Natural killer cell (primary cell): ENCODE measurements at regions not wholly inside any gene's neighbourhood (a gene's known extent, or its start where the extent isn't known, plus 50 kb on each side); places are given as distances from the start of the nearest gene placed in this dataset.

Experiments used
- ATAC-seq, 3 donors: fragments of 150-1000 bp in 2 of 3; fragments of 200-7000 bp in 1 of 3; cut with Tn5 transposase; 1 replicate in 1 of 3; 2 replicates in 2 of 3; pipeline ENCODE4 v1.10.0; 2021; ENCODE audit warnings: mild to moderate bottlenecking in 2 of 3, moderate library complexity in 2 of 3
- DNase-seq, 2 donors: peaks; one replicate each; pipeline versions ENCODE4 v3.0.0 to v3.0.0-alpha.2; 2013 to 2021; ENCODE audit warnings: mixed read lengths in 1 of 2
- H3K27ac ChIP-seq: one replicate; pipeline ENCODE4 v1.5.1; 2013; ENCODE audit warnings: mild to moderate bottlenecking, low read length
- H3K27me3 ChIP-seq: one replicate; pipeline ENCODE4 v1.6.1; 2013; ENCODE audit warnings: low read length; ENCODE audit not compliant: control insufficient read depth, insufficient read depth
- H3K36me3 ChIP-seq: one replicate; pipeline ENCODE4 v1.6.1; 2013; ENCODE audit warnings: low read length; ENCODE audit not compliant: control insufficient read depth, insufficient read depth
- H3K4me1 ChIP-seq: one replicate; pipeline ENCODE4 v1.6.1; 2013; ENCODE audit warnings: low read length; ENCODE audit not compliant: control insufficient read depth, insufficient read depth
- H3K4me3 ChIP-seq: one replicate; pipeline ENCODE4 v1.5.1; 2013; ENCODE audit warnings: low read length
- H3K9me3 ChIP-seq: one replicate; pipeline ENCODE4 v1.6.1; 2013; ENCODE audit warnings: low read length; ENCODE audit not compliant: control insufficient read depth, insufficient read depth
- H3K27ac Mint-ChIP-seq, 2 donors: one replicate each; pipeline ENCODE4 v1.8.0; 2022; ENCODE audit warnings: mild to moderate bottlenecking in 2 of 2, mixed read lengths in 2 of 2, moderate library complexity in 1 of 2
- H3K27me3 Mint-ChIP-seq, 2 donors: one replicate each; pipeline ENCODE4 v1.8.0; 2022; ENCODE audit warnings: low read depth in 2 of 2, mixed read lengths in 2 of 2
- H3K36me3 Mint-ChIP-seq: one replicate; pipeline ENCODE4 v1.8.0; 2022; ENCODE audit warnings: mixed read lengths
- H3K4me1 Mint-ChIP-seq, 2 donors: one replicate each; pipeline ENCODE4 v1.8.0; 2022; ENCODE audit warnings: mixed read lengths in 2 of 2
- H3K4me3 Mint-ChIP-seq: one replicate; pipeline ENCODE4 v1.8.0; 2022; ENCODE audit warnings: mild to moderate bottlenecking, moderate library complexity, mixed read lengths
- H3K9me3 Mint-ChIP-seq, 2 donors: one replicate each; pipeline ENCODE4 v1.8.0; 2022; ENCODE audit warnings: mixed read lengths in 2 of 2
- WGBS: methylation state at CpG from one replicate; pipeline ENCODE4 v1.1.7; 2013; ENCODE audit warnings: missing lambda C conversion rate; ENCODE audit not compliant: insufficient coverage; 5-methylcytosine and 5-hydroxymethylcytosine counted together
- intact Hi-C: fragments of 100-400 bp; cut with micrococcal nuclease; formaldehyde crosslinking; loops from one replicate; pipeline ENCODE4 v1.14.2; 2022
- TF ChIP-seq, protein P1 (sequence below): fragments of 200-600 bp; IDR thresholded peaks from one replicate; pipeline ENCODE4 v1.8.0; 2022; ENCODE audit warnings: antibody characterized with exemption

DNA sequence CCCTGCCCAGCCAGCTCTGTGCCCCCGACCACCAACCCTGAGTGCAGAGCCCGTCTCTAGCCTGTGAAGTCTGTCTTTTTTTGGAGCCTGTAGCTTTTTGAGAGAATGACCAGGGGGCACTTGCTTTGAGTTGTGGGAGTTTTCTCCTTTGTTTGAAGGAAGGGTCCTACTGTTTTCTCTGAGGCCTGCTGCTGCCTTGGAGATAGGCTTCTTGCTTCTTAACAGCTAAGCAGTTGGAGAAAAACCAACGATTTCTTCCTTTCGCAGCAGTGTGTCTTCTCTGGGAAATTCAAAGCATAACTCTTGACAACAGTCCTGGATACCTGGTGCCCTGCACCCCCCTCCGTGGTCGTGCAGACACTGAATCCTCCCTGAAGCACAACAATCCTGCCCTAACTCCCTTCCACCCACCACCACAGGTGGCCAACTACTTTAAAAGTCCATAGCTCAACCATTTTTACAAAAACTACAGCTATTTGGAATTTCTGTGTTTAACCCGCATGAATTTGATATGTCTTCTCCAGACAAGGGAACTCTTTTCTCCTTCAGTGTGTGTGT lies 61.0 kb downstream of the FAM50B start:
- TF ChIP-seq, protein P1, sequence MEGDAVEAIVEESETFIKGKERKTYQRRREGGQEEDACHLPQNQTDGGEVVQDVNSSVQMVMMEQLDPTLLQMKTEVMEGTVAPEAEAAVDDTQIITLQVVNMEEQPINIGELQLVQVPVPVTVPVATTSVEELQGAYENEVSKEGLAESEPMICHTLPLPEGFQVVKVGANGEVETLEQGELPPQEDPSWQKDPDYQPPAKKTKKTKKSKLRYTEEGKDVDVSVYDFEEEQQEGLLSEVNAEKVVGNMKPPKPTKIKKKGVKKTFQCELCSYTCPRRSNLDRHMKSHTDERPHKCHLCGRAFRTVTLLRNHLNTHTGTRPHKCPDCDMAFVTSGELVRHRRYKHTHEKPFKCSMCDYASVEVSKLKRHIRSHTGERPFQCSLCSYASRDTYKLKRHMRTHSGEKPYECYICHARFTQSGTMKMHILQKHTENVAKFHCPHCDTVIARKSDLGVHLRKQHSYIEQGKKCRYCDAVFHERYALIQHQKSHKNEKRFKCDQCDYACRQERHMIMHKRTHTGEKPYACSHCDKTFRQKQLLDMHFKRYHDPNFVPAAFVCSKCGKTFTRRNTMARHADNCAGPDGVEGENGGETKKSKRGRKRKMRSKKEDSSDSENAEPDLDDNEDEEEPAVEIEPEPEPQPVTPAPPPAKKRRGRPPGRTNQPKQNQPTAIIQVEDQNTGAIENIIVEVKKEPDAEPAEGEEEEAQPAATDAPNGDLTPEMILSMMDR: no peak
- intact Hi-C loops: no loop called here
- no peaks in the 10 kb centered on the region for H3K36me3 Mint-ChIP-seq
- H3K27ac ChIP-seq: no peak overlapping the region
- H3K27me3 ChIP-seq: no peaks in the 10 kb centered on the region
- H3K27me3 Mint-ChIP-seq: peaks cover 12 to 20% of the 10 kb centered on the region in 2 donors
- no peak overlapping the region for H3K4me3 ChIP-seq
- no peak overlapping the region for H3K4me3 Mint-ChIP-seq
- H3K9me3 Mint-ChIP-seq: no peaks in the 10 kb centered on the region
- ATAC-seq (no peak), DNase-seq (no peak)
- peaks cover 1% of the 10 kb centered on the region for H3K4me1 ChIP-seq
- H3K27ac Mint-ChIP-seq: no peak overlapping the region
- no peaks in the 10 kb centered on the region for H3K9me3 ChIP-seq
- 86% methylated on average over 7 of the region's 7 CpGs for WGBS
- H3K4me1 Mint-ChIP-seq: peaks cover 4 to 5% of the 10 kb centered on the region in 2 donors
- no peaks in the 10 kb centered on the region for H3K36me3 ChIP-seq

GRCh38 chr6:3911130-3911529 lies 62.0 kb downstream of the FAM50B start:
- DNase-seq: no peak
- 78% methylated on average over 2 of the region's 2 CpGs for WGBS
- Histone ChIP-seq H3K27me3 (no peaks in the 10 kb centered on the region), H3K4me3 (no peak overlapping the region), H3K4me1 (peaks cover 8% of the 10 kb centered on the region), H3K27ac (no peak overlapping the region), H3K36me3 (no peaks in the 10 kb centered on the region), H3K9me3 (no peaks in the 10 kb centered on the region)
- TF ChIP-seq, protein P1: no peak
- Mint-ChIP-seq H3K4me3 (no peak overlapping the region), H3K4me1 (peaks cover 11 to 13% of the 10 kb centered on the region in 2 donors), H3K36me3 (no peaks in the 10 kb centered on the region), H3K27me3 (peaks cover 13 to 20% of the 10 kb centered on the region in 2 donors), H3K9me3 (no peaks in the 10 kb centered on the region), H3K27ac (no peak overlapping the region)
- no peak for ATAC-seq
- intact Hi-C loops: no loop called here

DNA sequence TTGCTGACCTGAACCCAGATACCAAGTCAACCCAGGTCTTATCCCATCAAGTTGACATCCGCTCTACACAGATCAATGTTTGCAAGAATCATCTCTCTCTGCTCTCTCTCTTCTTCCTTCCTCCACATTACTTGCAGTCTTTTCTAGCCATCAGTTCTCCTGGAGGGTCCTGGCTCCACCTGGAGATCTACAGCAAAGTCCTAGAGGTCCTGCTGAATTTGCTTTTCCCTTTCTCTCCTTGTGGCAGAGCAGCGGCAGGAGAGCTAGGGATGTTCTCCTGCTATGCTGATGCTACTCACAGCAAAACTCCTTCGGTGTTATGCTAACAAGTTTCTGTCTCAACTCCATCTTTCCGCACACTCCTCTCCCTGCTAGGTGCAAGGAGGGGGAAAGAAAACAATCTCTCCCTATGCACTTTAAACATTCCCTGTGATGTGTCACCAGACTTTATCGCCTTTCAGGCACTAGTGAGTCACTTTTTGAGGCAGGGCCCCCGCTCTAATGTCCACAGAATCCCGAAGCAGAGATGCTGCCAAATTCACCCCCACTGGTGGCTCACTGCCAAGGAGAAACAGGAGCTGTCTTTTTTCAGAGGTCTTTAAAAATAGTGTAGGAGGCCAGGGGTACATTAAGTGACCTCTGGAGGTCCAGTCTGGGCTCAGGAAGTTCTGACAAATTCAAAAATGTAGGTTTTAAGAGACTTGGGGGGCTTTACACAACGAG lies 62.6 kb downstream of the FAM50B start:
- ATAC-seq (no peak), DNase-seq (no peak)
- H3K36me3 ChIP-seq: no peaks in the 10 kb centered on the region
- H3K27me3 ChIP-seq: no peaks in the 10 kb centered on the region
- TF ChIP-seq, protein P1: no peak
- peaks cover 11 to 13% of the 10 kb centered on the region in 2 donors for H3K4me1 Mint-ChIP-seq
- no peak overlapping the region for H3K27ac Mint-ChIP-seq
- no peaks in the 10 kb centered on the region for H3K9me3 ChIP-seq
- H3K36me3 Mint-ChIP-seq: no peaks in the 10 kb centered on the region
- 84% methylated on average over 8 of the region's 8 CpGs for WGBS
- no peaks in the 10 kb centered on the region for H3K9me3 Mint-ChIP-seq
- H3K4me3 Mint-ChIP-seq: no peak overlapping the region
- no peak overlapping the region for H3K27ac ChIP-seq
- intact Hi-C loops: no loop called here
- H3K4me1 ChIP-seq: peaks cover 8% of the 10 kb centered on the region
- no peak overlapping the region for H3K4me3 ChIP-seq
- peaks cover 13 to 20% of the 10 kb centered on the region in 2 donors for H3K27me3 Mint-ChIP-seq
